NB4 (cell line): ENCODE measurements at regions not wholly inside any gene's neighbourhood (a gene's known extent, or its start where the extent isn't known, plus 50 kb on each side); places are given as distances from the start of the nearest gene placed in this dataset.

Source experiments
- DNase-seq: peaks from one replicate; pipeline ENCODE4 v3.0.0; 2010; ENCODE audit warnings: low read depth
- H3K4me3 ChIP-seq: one replicate; pipeline ENCODE4 v1.5.1; 2011; ENCODE audit warnings: mild to moderate bottlenecking, low read depth, low read length, moderate library complexity
- MAX ChIP-seq: IDR thresholded peaks from 2 replicates; pipeline ENCODE4 v1.6.1; 2011; ENCODE audit warnings: low read depth, low read length
- MYC ChIP-seq: IDR thresholded peaks from 2 replicates; pipeline ENCODE4 v1.6.1; 2011; ENCODE audit warnings: low read depth, low read length
- POLR2A ChIP-seq: IDR thresholded peaks from 2 replicates; pipeline ENCODE4 v1.6.1; 2011; ENCODE audit warnings: mild to moderate bottlenecking; ENCODE audit not compliant: insufficient read length; ENCODE audit errors: extremely low read depth
- TF ChIP-seq, protein P1 (sequence below): IDR thresholded peaks from one replicate; pipeline ENCODE4 v1.5.1; 2012; ENCODE audit warnings: low read depth, low read length

DNA sequence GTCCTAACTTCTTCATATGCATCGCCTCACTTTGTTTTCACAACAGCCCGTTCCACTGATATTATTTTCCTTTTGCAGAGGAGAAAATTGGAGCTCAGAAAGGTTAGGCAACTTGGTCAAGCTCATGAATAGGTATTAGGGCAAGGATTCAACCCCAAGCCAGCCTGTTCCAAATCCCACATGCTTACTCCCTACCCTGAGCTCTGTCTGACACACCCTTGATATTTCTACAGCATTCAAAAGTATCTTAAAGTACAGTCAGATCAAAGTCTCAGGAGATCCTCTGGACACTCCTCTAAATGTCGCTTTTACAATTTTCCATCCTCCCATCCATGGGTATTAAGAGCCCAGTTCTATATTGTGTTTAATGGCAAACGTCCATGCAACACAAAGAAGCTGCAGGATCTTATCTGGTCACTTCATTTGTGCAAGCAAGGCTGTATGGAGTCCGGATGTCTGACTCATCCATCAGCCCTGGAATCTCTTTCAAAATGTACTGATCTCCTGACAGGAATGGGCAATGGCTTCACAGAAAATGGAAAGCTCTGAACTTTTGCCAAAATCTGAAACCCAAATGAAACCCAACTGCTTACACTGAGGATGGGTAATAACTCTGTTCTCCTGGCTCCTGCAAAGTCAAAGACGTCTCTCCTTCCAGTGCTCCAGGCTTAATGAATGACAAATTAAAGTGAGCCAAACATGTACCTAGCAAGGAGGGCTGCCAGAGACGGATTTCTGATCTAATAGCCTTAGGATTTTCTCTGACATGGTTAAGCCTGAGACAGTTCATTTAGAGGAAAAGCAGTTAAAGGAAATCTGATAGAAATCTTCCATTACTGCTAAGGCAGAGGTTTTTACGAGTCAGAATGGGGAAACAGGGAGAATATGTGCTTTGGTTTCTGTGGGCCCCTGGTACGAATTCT is 230.9 kb upstream of the RORA start:
- no peak for DNase-seq
- TF ChIP-seq MYC (no peak), POLR2A (no peak), MAX (no peak)
- TF ChIP-seq, protein P1, sequence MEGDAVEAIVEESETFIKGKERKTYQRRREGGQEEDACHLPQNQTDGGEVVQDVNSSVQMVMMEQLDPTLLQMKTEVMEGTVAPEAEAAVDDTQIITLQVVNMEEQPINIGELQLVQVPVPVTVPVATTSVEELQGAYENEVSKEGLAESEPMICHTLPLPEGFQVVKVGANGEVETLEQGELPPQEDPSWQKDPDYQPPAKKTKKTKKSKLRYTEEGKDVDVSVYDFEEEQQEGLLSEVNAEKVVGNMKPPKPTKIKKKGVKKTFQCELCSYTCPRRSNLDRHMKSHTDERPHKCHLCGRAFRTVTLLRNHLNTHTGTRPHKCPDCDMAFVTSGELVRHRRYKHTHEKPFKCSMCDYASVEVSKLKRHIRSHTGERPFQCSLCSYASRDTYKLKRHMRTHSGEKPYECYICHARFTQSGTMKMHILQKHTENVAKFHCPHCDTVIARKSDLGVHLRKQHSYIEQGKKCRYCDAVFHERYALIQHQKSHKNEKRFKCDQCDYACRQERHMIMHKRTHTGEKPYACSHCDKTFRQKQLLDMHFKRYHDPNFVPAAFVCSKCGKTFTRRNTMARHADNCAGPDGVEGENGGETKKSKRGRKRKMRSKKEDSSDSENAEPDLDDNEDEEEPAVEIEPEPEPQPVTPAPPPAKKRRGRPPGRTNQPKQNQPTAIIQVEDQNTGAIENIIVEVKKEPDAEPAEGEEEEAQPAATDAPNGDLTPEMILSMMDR, result no peak
- H3K4me3 ChIP-seq, result no peak overlapping the region

DNA sequence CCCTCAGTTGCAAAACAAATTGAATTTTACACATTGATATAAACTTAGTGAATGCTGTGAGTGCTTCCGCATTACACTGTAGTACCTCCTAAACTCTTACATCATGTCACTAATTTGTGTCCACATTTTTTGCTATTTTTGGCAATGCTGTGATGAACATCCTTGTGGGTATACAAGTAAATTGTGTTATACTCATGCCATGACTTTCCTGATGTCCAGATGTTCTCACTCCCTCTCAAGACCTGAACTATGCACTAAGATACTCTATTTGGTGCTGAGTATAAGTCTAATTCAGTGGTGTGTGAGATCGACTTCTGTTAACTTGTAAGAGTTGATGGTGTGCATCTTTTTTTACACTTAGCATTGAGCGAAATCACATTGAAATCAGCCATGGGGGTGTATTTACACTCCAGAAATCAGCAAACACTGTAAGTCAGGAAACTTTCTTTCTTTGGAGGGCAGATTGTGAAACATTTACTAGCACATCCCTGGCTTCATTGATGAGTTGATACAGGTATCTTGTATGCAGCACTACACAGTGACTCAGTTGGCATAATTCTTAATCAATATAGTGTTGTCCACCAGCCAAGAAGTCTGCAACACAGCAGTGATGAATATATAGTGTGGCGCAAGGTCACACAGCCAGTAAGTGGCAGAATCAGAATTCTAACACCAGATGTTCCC is 228.1 kb upstream of the RORA start:
- TF ChIP-seq MAX (no peak), MYC (no peak), POLR2A (no peak)
- TF ChIP-seq, protein P1, result no peak
- no peak for DNase-seq
- H3K4me3 ChIP-seq, result no peak overlapping the region

GRCh38 chr15:61449186-61449702 is 220.1 kb upstream of the RORA start:
- DNase-seq, result no peak
- TF ChIP-seq, protein P1, result no peak
- TF ChIP-seq MYC (no peak), POLR2A (no peak)

DNA sequence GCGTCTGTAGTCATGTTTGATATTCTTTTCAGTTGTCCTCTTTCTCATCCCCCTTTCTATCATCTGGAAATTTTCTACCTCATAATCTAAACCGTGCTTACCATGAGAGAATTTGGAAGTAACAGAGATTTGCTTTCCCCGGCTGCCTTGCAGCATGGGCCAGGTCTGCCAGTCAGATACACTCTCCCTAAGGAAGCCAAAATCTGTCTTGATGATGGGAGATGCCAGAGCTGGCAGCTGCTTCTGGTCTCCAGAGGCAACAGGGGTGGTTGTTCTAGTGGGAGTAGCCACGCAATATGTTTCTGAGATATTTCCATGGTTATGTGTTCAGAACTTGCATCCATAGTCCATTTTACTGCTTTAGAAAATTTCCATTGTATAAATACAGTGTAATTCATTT is 218.9 kb upstream of the RORA start:
- DNase-seq, result no peak
- TF ChIP-seq, protein P1, result no peak
- no peak for TF ChIP-seq MYC
- TF ChIP-seq MAX, result no peak
- TF ChIP-seq POLR2A, result no peak
- H3K4me3 ChIP-seq, result no peak overlapping the region

More at GRCh38 chr15:61449186-61449702, 220.1 kb upstream of the RORA start:
- no peak overlapping the region for H3K4me3 ChIP-seq

GRCh38 chr15:61444585-61444984 is 215.5 kb upstream of the RORA start:
- no peak for DNase-seq
- TF ChIP-seq POLR2A (no peak), MAX (no peak), MYC (no peak)
- TF ChIP-seq, protein P1, result no peak

More at GRCh38 chr15:61444585-61444984, 215.5 kb upstream of the RORA start:
- no peak overlapping the region for H3K4me3 ChIP-seq
